SK-N-SH (cell line): ENCODE measurements at regions not wholly inside any gene's neighbourhood (a gene's known extent, or its start where the extent isn't known, plus 50 kb on each side); places are given as distances from the start of the nearest gene placed in this dataset.

Source experiments
- CTCF ChIA-PET: fragments of 300-600, 350-600 bp; formaldehyde crosslinking; extraction: SDS; loops from one replicate; lab custom pipeline; 2021; lab: Yijun Ruan, JAX
- POLR2A ChIA-PET: fragments of 350-600 bp; sonication (Branson Sonifier 250); formaldehyde crosslinking; extraction: SDS; loops from one replicate; lab custom pipeline; 2020; ENCODE audit warnings: antibody characterized with exemption, inconsistent platforms; lab: Yijun Ruan, JAX
- DNase-seq: peaks from one replicate; pipeline ENCODE4 v3.0.0; 2012
- H2AFZ ChIP-seq: fragments of 200-600 bp; sonication (generic); 2 replicates; pipeline ENCODE4 v1.8.1; 2016; ENCODE audit warnings: antibody characterized with exemption, mild to moderate bottlenecking, low read depth
- H3F3A ChIP-seq: fragments of 200-600 bp; sonication (generic); replicated peaks from 2 replicates; pipeline ENCODE3; 2016; ENCODE audit warnings: antibody characterized with exemption, mild to moderate bottlenecking; ENCODE audit not compliant: insufficient read depth
- H3K27ac ChIP-seq, 2 experiments: fragments of 200-500 bp in 1 of 2; fragments of 200-600 bp in 1 of 2; sonication (Bioruptor generic) in 1 of 2; sonication (generic), shearing (Covaris generic) in 1 of 2; 2 replicates each; pipeline versions ENCODE4 v1.5.1 to v1.6.1; 2014 to 2016; ENCODE audit warnings: low read depth in 2 of 2, inconsistent platforms in 1 of 2, low read length in 1 of 2, mild to moderate bottlenecking in 1 of 2, mixed read lengths in 1 of 2
- H3K27me3 ChIP-seq: fragments of 200-600 bp; sonication (generic), shearing (Covaris generic); 2 replicates; pipeline ENCODE4 v1.6.1; 2016; ENCODE audit warnings: mixed run types; ENCODE audit not compliant: insufficient read depth
- H3K36me3 ChIP-seq, 2 experiments: fragments of 200-500 bp in 1 of 2; fragments of 200-600 bp in 1 of 2; sonication (Bioruptor generic) in 1 of 2; sonication (generic) in 1 of 2; replicated peaks in 1 of 2; 2 replicates each; pipeline versions ENCODE3 to v1.5.1; 2014 to 2016; ENCODE audit warnings: low read length in 1 of 2, mild to moderate bottlenecking in 1 of 2; ENCODE audit not compliant: insufficient read depth in 2 of 2, control insufficient read depth in 1 of 2
- H3K4me1 ChIP-seq, 2 experiments: fragments of 200-500 bp in 1 of 2; fragments of 200-600 bp in 1 of 2; sonication (Bioruptor generic) in 1 of 2; sonication (generic), shearing (Covaris generic) in 1 of 2; 2 replicates each; pipeline versions ENCODE4 v1.5.1 to v1.6.1; 2014 to 2016; ENCODE audit warnings: low read depth in 1 of 2, low read length in 1 of 2, mixed run types in 1 of 2; ENCODE audit not compliant: insufficient read depth in 2 of 2, control insufficient read depth in 1 of 2
- H3K4me2 ChIP-seq: fragments of 200-600 bp; sonication (generic), shearing (Covaris generic); 2 replicates; pipeline ENCODE4 v1.6.1; 2017; ENCODE audit warnings: mixed run types
- H3K4me3 ChIP-seq, 2 experiments: fragments of 200-500 bp in 1 of 2; fragments of 200-600 bp in 1 of 2; sonication (Bioruptor generic) in 1 of 2; sonication (generic), shearing (Covaris generic) in 1 of 2; 2 replicates each; pipeline versions ENCODE4 v1.5.1 to v1.8.1; 2014 to 2016; ENCODE audit warnings: low read depth in 2 of 2, inconsistent platforms in 1 of 2, low read length in 1 of 2, mild to moderate bottlenecking in 1 of 2, mixed read lengths in 1 of 2, moderate library complexity in 1 of 2
- H3K79me2 ChIP-seq: fragments of 200-600 bp; sonication (generic); 2 replicates; pipeline ENCODE4 v1.8.1; 2017; ENCODE audit warnings: mild to moderate bottlenecking; ENCODE audit not compliant: insufficient read depth
- H3K9ac ChIP-seq: fragments of 200-600 bp; sonication (generic); 2 replicates; pipeline ENCODE4 v1.6.1; 2017; ENCODE audit warnings: mixed run types
- H3K9me2 ChIP-seq: fragments of 200-600 bp; sonication (generic); 2 replicates; pipeline ENCODE4 v1.6.1; 2017; ENCODE audit warnings: mixed run types
- H3K9me3 ChIP-seq: fragments of 200-600 bp; sonication (generic); 2 replicates; pipeline ENCODE4 v1.6.1; 2017; ENCODE audit warnings: mixed run types, mild to moderate bottlenecking, moderate library complexity
- H4K20me1 ChIP-seq: fragments of 200-600 bp; sonication (generic); 2 replicates; pipeline ENCODE4 v1.6.1; 2017; ENCODE audit warnings: mild to moderate bottlenecking, mixed run types; ENCODE audit not compliant: insufficient read depth
- CTCF ChIP-seq: fragments of 200-600 bp; sonication (generic); IDR thresholded peaks from 2 replicates; pipeline ENCODE4 v1.6.1; 2017; ENCODE audit warnings: antibody characterized with exemption, mild to moderate bottlenecking, moderate library complexity
- ELF1 ChIP-seq: IDR thresholded peaks from 2 replicates; pipeline ENCODE4 v1.4.0; 2012
- FOSL2 ChIP-seq: IDR thresholded peaks from 2 replicates; pipeline ENCODE4 v1.4.0; 2012; ENCODE audit warnings: low read depth, mild to moderate bottlenecking, moderate library complexity, borderline replicate concordance
- FOXM1 ChIP-seq: IDR thresholded peaks from 2 replicates; pipeline ENCODE4 v1.4.0; 2012; ENCODE audit warnings: low read depth, mild to moderate bottlenecking
- JUND ChIP-seq: IDR thresholded peaks from 2 replicates; pipeline ENCODE4 v1.4.0; 2012
- MEF2A ChIP-seq: IDR thresholded peaks from 2 replicates; pipeline ENCODE4 v1.4.0; 2012; ENCODE audit warnings: low read depth, borderline replicate concordance
- MXI1 ChIP-seq: IDR thresholded peaks from 2 replicates; pipeline ENCODE4 v1.6.1; 2012; ENCODE audit warnings: mild to moderate bottlenecking, low read depth, low read length, improper control_type of control experiment
- RFX5 ChIP-seq: IDR thresholded peaks from 2 replicates; pipeline ENCODE4 v1.6.1; 2012; ENCODE audit warnings: mild to moderate bottlenecking, improper control_type of control experiment, low read length
- RXRA ChIP-seq: IDR thresholded peaks from 2 replicates; pipeline ENCODE4 v1.4.0; 2012; ENCODE audit warnings: low read depth, mild to moderate bottlenecking, borderline replicate concordance
- SIN3A ChIP-seq: IDR thresholded peaks from 2 replicates; pipeline ENCODE4 v1.6.1; 2012; ENCODE audit warnings: low read depth, mild to moderate bottlenecking, low read length, moderate library complexity, borderline replicate concordance
- TAF1 ChIP-seq: IDR thresholded peaks from 2 replicates; pipeline ENCODE4 v1.6.1; 2012; ENCODE audit warnings: low read depth, mild to moderate bottlenecking, low read length, moderate library complexity, borderline replicate concordance
- USF1 ChIP-seq: IDR thresholded peaks from 2 replicates; pipeline ENCODE4 v1.4.0; 2012; ENCODE audit warnings: low read depth, borderline replicate concordance
- YY1 ChIP-seq: IDR thresholded peaks from 2 replicates; pipeline ENCODE4 v1.4.0; 2012; ENCODE audit warnings: low read depth, mild to moderate bottlenecking
- ZBTB33 ChIP-seq: IDR thresholded peaks from 2 replicates; pipeline ENCODE4 v1.4.0; 2012; ENCODE audit warnings: low read depth, borderline replicate concordance
- WGBS: methylation state at CpG from one replicate; pipeline ENCODE4 v1.1.6; 2017; ENCODE audit warnings: low lambda C conversion rate; 5-methylcytosine and 5-hydroxymethylcytosine counted together
- TF ChIP-seq, protein P1 (sequence below): IDR thresholded peaks from 2 replicates; pipeline ENCODE4; 2012
- TF ChIP-seq, protein P2 (sequence below): fragments of 150-350 bp; IDR thresholded peaks from 2 replicates; pipeline ENCODE4 v1.6.1; 2016; ENCODE audit warnings: mild to moderate bottlenecking, low read depth, low read length

DNA sequence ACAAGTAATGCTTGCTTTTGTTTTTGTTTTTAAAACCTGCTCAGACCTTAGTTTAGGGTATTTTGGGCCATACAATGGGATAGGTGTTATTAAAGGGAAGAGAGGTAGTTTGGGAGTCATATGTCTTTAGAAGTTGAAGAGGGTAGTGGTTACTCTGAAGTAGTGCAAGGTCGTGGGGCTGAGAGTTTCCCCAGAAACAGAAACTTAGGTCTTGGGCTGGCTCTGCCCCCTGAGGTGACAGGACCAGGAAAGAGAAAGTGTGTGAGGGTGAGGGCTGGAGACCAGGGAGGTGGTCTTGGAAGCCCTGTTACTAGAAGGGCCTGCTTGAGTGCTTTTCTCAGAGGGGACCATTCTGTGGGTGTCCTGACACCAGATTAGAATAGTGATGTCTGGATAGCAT lies 500.5 kb upstream of the SPHKAP start:
- ChIA-PET CTCF (interaction anchor here (1.0 to 2.9 kb wide), 5 partner anchors 17 to 1050 kb away, joined by 3 to 16 read pairs (median 3); no protein-coding TSS in a partner anchor), POLR2A (no interaction called here)
- Histone ChIP-seq H3K4me3 (no peak overlapping the region), H3K9me3 (no peaks in the 10 kb centered on the region), H3K9ac (no peak overlapping the region), H3F3A (no peaks in the 10 kb centered on the region), H3K4me2 (0 out of 2 replicates have a peak overlapping the region, but pooled peaks have one; percentile 12), H3K36me3 (no peaks in the 10 kb centered on the region), H4K20me1 (no peaks in the 10 kb centered on the region), H2AFZ (no peak overlapping the region), H3K79me2 (no peaks in the 10 kb centered on the region), H3K4me1 (peaks cover 0 to 3% of the 10 kb centered on the region in 2 experiments; a peak in 1 of 4 replicates), H3K27me3 (no peaks in the 10 kb centered on the region; the same call in 1 of the 2 replicates), H3K27ac (no peak overlapping the region), H3K9me2 (no peaks in the 10 kb centered on the region)
- TF ChIP-seq ZBTB33 (no peak), RFX5 (no peak), FOXM1 (no peak), SIN3A (no peak), YY1 (no peak), RXRA (no peak), MXI1 (no peak), JUND (no peak), TAF1 (no peak), ELF1 (no peak), MEF2A (no peak)
- TF ChIP-seq, protein P1, sequence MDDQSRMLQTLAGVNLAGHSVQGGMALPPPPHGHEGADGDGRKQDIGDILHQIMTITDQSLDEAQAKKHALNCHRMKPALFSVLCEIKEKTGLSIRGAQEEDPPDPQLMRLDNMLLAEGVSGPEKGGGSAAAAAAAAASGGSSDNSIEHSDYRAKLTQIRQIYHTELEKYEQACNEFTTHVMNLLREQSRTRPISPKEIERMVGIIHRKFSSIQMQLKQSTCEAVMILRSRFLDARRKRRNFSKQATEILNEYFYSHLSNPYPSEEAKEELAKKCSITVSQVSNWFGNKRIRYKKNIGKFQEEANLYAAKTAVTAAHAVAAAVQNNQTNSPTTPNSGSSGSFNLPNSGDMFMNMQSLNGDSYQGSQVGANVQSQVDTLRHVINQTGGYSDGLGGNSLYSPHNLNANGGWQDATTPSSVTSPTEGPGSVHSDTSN: no peak
- WGBS: 23% methylated on average over 1 of the region's 1 CpG
- no peak for DNase-seq

DNA sequence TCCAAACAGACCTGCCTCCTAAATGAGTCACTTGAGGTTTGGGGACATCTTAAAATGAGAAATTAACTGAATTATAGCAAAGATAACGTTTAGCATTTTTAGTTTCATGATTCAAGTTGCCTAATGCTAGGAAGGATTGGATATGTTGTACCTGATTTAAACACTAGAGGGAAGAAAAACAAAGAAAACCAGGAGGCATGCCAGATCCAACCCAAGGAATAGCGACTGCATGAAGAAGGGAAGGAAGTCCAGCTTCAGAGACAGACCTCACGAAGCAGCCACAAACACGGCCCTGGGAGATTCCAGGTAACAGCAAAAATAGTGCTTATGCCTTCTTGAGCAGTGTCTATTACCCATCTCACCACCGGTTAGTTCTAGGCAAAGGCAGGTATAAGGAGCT lies 499.9 kb upstream of the SPHKAP start:
- Histone ChIP-seq H3K4me1 (peaks cover 0 to 3% of the 10 kb centered on the region in 2 experiments; a peak in 1 of 4 replicates), H3K27me3 (no peaks in the 10 kb centered on the region; the same call in 1 of the 2 replicates), H3K9me3 (no peaks in the 10 kb centered on the region), H3K9ac (no peak overlapping the region), H3K9me2 (no peaks in the 10 kb centered on the region), H3F3A (no peaks in the 10 kb centered on the region), H3K4me3 (no peak overlapping the region), H3K79me2 (no peaks in the 10 kb centered on the region), H3K36me3 (no peaks in the 10 kb centered on the region), H2AFZ (no peak overlapping the region), H3K4me2 (0 out of 2 replicates have a peak overlapping the region, but pooled peaks have one; percentile 12), H4K20me1 (no peaks in the 10 kb centered on the region), H3K27ac (no peak overlapping the region)
- DNase-seq: peak; percentile 16
- ChIA-PET CTCF (interaction anchor here (0.7 to 2.9 kb wide), 6 partner anchors 18 to 1051 kb away, joined by 3 to 16 read pairs (median 3); no protein-coding TSS in a partner anchor), POLR2A (no interaction called here)
- 34% methylated on average over 5 of the region's 5 CpGs for WGBS
- TF ChIP-seq, protein P1: no peak
- no peak for TF ChIP-seq YY1
- no peak for TF ChIP-seq MEF2A
- TF ChIP-seq RFX5: no peak
- no peak for TF ChIP-seq ZBTB33
- TF ChIP-seq, protein P2, sequence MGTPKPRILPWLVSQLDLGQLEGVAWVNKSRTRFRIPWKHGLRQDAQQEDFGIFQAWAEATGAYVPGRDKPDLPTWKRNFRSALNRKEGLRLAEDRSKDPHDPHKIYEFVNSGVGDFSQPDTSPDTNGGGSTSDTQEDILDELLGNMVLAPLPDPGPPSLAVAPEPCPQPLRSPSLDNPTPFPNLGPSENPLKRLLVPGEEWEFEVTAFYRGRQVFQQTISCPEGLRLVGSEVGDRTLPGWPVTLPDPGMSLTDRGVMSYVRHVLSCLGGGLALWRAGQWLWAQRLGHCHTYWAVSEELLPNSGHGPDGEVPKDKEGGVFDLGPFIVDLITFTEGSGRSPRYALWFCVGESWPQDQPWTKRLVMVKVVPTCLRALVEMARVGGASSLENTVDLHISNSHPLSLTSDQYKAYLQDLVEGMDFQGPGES: no peak
- no peak for TF ChIP-seq FOSL2
- peak; percentile 50 for TF ChIP-seq CTCF
- TF ChIP-seq SIN3A: no peak
- no peak for TF ChIP-seq USF1
